GM19468 (cell line): ENCODE measurements at regions not wholly inside any gene's neighbourhood (a gene's known extent, or its start where the extent isn't known, plus 50 kb on each side); places are given as distances from the start of the nearest gene placed in this dataset.
"Not testable (repeated sequence)": the region's sequence is repeated elsewhere in the genome, so short reads cannot be mapped to it uniquely, and the experiment has no call there.

Source experiments
- ATAC-seq: cut with Tn5 transposase; IDR thresholded peaks from one replicate; pipeline ENCODE4 v1.9.1; 2021; ENCODE audit warnings: mild to moderate bottlenecking, moderate library complexity, moderate number of reproducible peaks; ENCODE audit not compliant: unreplicated experiment; ENCODE audit errors: extremely low read depth

DNA sequence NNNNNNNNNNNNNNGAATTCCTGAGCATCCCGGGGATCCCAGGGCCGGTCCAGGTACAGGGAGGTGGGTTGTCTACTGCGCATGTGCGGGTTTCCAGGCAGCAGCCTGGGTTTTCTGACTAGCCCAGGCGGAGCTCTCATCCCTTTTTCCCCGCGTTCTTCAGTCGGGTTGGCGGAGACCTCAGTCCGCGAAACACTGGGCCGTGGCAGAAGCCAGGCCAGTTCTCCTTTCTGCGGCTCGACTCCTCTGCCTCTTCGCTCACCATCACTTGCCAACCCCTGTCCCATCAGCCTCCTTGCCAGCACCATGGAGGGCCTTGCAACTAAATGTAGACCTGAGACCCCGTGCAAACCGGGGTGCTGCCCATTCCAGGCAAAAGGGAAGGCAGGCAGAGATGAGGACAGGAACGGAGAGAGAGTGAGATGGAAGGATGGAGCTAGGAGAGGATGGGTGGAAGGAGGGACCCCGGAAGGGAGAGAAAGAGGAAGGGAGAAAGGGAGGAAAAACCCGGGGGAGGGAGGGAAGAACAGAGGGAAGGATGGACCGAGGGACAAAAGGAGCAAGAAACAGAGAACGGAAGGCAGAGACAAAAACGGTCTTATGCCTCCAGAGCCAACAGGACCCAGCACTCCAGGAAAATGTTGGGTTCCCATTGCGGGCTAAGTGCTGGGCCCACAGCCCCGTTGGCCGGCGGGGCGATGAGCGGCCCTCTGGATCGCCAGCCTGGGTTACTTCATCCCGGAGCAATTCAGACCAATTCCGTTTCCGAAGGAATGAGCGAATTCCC lies 445.4 kb upstream of the DEFB115 start:
- peak; percentile 52 for ATAC-seq

DNA sequence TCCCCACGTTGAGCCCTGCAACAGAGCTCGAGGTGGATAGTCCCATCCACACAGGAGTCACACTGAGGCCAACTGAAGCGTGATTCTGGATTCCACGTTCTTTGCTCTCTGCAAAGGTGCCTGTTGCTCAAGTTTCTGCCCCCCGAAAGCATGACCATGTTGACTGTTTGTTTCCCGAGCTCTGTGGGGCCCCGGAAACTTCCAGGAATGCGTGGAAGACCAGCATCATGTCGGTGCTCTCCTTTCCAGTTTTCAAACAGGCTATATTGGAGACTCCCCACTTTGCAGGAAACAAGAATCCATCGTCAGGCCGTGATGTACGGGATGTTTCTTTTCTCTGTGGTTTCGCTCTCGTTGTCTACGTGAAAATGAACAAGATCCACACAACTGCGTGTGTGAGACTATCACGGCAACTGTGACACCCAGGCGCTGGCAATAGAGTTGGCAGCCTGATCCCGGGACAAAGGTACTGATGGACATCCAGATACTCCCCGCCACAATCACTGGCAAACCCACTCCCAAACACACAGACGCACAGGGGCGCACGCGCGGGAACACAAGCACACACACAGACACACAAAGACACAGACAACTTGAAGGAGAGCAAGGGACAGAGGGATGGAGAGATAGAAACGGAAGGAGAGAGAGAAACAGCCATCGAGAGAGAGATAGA lies 444.6 kb upstream of the DEFB115 start:
- ATAC-seq, result no peak

DNA sequence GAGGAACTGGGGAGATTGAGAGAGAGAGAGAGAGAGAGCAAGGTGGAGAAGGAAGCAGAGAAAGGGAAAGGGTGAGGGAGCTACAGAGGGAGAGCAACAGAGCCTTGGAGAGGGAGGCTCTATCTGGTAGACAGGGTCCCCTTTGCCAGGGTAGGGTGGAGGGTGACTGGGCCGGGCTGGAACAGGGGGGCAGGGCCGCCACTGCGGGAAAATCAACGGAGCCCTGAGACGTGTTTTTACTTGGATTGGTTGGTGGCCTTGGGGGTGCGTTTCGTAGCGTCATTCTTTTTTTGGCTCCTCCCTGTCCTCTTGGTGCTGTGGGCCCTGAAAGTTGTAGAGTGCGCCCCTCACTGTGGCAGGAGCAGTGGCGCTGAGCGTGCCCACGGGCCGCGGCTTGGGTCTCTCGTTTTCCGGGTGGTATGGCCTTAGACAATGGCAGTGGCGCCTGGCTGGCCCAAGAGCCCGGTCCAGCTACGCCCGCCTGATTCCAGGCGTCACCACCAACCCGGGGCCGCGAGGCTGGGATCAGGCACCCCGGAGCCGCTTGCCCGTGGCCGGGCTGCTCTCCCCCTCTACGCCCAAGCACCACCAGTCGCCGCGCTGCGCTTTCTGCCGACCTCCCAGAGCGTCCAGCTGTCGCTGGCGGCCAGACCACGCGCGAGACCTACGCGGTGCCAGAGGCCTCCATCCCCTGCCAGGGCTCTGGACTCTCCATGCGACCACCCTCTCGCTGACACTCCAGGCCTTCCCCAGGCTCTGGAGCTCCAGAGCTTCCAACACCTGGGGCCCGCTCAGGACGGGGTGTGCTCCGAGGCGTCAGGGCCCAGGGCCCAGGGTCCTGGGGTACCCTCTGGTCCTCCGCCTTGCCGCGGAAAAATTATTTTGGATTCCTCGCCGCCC lies 443.8 kb upstream of the DEFB115 start:
- ATAC-seq, result not testable (repeated sequence)

DNA sequence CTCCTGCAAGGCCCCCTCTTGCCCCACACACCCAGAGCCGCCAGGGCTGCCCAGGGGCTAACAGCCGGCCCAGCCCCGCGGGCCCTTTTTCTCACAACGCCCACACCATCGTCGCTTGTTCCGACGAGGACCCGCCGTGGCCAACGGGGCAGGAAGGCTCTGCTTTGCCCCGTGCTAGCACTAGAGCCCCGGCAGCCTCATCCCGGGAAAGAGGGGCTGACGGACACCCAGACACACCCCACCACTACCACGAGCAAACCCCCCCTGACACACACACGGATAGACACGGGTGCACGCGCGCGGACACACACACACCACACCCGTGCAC lies 443.2 kb upstream of the DEFB115 start:
- not testable (repeated sequence) for ATAC-seq

DNA sequence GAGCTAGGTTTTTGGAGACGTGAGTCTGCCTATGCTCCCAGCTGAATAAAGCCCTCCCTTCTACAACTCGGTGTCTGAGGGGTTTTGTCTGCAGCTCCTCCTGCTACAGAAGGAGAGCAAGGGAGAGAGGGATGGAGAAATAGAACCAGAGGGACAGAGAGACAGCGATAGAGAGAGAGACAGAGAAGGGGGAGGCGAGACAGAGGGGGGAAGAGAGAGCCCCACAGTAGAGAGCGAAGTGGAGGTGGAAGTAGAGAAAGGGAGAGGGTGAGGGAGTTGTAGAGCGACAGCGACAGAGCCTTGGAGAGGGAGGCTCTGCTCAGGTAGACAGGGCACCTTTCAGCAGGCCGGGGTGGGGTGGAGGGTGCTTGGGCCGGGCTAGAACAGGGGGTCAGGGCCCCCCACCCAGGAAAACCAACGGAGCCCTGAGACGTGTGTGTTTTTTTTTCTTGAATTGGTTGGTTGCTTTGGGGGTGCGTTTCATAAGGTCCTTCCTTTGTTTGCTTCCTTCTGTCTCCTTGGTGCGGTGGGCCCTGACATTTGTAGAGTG lies 442.4 kb upstream of the DEFB115 start:
- ATAC-seq, result not testable (repeated sequence)

DNA sequence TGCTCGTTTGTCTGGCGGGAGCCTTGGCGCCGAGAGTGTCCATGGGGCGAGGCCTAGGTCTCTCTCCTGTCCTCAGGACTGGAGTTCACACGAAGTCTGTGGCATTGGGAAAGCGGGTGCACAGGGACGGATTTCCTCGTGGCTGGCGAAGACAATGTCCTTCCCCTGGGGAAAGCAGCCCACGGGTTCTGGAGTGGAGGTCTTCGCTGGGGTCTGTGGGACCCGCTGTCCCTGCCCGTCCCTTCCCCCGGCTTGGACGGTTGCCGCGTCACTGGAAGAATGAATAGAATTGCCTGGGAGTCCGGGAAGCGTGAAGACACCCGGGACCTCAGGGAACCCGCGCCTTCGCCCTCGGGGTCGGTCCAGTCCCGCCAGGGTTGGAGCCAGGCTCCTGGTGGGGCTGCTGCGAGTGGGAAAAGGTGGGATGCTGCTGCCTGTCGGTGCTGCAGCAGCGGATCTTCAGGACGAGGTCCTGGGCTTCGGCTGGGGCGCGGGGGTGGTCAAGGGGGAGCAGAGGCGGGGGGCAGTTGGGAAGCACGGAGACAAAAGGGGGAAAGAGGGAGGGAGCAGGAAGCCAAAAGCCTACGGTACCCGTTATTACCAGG lies 441.8 kb upstream of the DEFB115 start:
- ATAC-seq, result no peak

DNA sequence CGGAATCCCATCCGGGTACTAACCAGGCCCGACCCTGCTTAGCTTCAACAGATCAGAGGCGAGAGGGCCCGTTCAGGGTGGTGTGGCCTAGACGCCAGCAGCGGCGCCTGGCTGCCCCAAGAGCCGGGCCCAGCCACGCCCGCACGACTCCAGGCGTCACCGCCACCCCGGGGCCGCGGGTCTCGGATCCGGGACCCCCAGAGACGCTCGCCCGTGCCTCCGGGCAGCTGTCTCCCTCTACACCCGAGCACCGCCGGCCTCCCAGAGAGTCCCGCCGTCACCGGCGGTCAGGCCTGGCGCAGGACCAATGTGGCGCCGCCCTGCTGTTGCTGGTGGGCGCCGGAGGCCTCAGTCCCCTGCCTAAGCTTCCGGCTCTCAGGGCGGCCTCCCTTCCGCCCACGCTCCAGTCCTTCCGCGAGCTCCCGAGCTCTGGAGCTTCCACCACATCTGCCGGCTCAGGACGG lies 441.2 kb upstream of the DEFB115 start:
- no peak for ATAC-seq

DNA sequence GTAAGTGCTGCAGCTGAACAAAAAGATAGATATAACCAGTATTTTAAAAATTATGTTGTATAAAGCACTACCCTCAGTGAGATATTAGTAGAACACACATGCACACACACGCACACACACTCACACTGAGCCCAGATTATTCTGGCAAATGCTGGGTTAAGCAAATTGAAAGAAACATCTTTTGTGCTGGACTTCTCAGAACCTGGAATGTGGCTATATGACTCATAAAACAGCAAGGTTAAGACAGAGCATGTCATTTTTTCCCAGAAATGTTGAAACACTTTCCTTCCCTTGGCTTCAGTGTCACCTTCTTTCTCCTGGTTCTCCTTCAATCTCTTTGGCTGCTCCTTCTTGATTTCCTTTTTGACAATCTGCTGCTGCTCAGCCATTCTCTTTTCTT lies 435.8 kb upstream of the DEFB115 start:
- ATAC-seq, result not testable (repeated sequence)

DNA sequence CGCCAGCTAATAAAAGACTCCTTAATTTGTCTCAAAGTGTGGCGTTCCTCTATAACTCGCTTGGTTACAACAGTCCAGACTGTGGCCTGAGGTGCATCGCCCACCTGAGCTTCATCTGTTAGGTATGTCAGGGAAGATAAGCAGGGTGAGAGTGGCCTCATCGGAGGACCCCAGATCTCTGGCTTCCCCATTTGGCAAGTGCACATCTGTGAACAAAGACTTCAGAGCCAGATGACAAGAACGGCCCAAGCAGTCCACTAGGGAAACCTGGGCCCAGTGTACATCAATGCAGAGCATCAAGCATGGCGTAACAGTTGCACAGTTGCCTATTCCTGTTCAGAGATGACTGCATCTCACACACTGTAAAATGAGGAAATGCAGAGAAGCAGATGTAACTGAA lies 432.8 kb upstream of the DEFB115 start:
- ATAC-seq, result not testable (repeated sequence)

DNA sequence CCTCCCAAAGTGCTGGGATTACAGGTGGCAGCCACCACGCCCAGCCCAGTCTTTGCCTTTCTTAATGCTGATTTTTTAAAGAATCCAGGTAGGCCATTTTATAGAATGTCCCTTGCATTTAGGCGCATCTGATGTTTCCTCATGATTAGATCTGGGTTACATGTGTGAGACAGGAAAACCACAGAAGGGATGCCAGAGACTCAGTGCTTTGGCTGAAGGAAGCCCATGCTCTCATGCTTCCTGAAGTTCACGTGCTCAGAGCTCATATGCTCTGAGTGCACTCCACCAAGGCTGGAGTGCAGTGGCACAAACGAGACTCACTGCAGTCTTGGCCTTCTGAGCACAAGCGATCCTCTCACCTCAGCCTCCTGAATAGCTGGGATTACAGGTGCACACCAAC lies 411.5 kb upstream of the DEFB115 start:
- ATAC-seq, result not testable (repeated sequence)

DNA sequence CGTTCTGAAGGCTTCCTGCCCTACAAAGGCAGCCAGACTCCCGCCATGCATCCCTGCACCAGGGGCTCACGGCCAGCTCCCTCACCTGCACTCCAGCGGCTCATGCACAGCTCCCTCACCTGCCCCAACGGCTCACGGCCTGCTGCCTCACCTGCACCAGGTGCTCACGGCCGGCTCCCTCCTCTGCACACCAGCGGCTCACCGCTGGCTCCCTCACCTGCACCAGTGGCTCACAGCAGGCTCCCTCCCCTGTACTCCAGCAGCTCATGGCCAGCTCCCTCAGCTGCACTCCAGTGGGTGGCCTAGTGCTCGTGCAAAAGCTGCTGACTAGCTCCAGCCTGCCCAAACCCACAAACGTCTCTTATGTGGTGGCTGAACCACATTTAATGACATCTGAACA lies 389.2 kb upstream of the DEFB115 start:
- not testable (repeated sequence) for ATAC-seq

DNA sequence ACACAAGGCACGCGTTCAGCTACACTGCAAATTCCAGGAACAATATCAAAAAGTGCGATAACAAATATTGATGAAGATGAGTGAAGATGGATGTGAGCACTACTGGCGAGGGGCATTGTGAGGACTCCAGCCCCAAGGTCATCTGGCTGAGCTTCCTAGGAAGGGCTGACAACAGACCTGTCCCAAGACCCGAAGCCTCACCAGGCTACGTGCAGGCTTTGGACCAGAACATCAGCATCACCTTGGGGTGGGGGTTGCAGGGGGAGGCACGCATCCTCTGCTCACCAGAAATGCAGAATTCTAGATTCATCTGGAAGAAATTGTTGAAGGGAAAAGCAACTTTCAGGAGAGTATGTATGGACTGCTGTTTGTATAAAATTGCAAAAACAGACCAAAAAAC lies 386.3 kb upstream of the DEFB115 start:
- ATAC-seq, result not testable (repeated sequence)

DNA sequence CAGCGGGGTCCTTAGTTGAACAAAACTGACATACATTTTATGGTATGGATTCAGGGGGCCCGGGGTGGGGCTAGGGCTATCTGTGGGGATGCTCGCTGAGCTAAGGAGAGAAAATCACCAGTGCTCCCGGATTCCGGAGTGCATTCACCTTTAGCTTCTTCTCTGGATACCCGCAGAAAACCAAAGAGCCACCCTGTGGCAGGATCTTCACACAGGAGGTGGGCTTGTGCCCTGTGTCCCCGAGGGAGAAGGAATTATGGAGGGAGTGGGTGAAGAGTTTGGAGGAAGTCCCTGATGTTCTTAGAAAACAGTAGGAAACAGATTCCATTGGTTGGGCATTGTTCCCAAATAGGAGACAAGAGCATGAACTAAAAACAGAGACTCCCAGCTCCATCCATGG lies 385.2 kb upstream of the DEFB115 start:
- not testable (repeated sequence) for ATAC-seq

DNA sequence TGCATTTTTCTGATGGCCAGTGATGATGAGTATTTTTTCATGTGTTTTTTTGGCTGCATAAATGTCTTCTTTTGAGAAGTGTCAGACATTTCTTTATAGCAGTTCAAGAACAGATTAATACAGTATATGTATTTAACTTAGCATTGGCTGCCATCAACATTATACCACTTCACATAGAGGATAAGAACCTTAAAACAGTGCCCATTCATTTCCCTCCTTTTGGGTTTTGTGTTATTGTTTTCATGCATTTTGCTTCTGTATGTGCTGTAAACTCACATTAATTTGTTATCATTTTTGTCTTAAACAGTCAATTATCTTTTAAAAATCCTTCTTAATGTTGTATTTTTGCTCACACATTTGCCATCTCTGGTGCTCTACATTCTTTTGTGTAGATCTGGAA lies 381.6 kb upstream of the DEFB115 start:
- ATAC-seq, result not testable (repeated sequence)

DNA sequence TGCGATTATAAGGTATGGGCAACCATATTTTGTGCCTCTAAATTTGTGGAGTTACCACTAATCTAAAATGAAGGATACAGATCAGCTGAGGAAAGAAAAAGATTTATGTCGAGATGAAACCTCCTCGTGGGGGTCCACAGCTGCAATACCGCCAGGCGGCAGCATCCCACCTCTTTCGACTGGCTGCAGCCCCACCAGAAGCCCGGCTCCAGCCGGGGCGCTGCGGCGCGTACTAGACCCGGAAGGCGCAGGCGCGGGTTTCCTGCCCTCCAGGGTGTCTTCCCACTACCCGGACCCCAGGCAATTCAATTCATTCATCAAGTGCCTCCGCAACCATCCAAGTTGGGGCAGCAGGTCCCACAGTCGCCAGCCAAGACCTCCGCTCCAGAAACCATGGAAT lies 366.1 kb upstream of the DEFB115 start:
- ATAC-seq, result not testable (repeated sequence)

DNA sequence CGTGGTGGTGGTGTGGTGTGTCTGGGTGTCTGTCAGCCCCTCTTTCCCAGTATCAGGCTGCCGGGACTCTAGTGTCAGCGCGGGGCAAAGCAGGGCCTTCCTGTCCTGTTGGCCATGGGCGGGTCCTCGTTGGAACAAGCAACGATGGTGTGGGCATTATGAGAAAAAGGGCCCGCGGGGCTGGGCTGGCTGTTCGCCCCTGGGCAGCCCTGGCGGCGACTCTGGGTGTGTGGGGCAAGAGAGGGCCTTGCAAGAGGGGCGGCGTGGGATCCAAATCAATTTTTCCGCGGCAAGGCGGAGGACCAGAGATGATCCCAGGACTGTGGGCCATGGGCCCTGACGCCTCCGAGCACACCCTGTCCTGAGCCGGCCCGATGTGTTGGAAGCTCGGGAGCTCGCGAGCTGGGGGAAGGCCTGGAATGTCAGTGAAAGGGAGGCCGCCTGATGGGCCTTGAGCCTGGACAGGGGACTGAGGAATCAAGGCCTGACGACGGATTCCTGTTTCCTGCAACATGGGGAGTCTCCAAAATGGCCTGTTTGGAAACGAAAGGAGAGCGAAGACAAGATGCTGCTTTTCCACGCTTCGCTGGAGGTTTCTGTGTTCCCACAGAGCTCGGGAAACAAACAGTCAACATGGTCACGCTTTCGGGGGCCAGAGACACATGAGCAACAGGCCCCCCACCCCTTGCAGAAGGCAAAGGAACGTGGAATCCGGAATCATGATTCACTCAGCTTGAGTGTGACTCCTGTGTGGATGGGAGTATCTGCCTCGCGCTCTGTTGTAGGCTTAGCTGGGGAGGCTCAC lies 364.7 kb upstream of the DEFB115 start:
- ATAC-seq, result no peak

DNA sequence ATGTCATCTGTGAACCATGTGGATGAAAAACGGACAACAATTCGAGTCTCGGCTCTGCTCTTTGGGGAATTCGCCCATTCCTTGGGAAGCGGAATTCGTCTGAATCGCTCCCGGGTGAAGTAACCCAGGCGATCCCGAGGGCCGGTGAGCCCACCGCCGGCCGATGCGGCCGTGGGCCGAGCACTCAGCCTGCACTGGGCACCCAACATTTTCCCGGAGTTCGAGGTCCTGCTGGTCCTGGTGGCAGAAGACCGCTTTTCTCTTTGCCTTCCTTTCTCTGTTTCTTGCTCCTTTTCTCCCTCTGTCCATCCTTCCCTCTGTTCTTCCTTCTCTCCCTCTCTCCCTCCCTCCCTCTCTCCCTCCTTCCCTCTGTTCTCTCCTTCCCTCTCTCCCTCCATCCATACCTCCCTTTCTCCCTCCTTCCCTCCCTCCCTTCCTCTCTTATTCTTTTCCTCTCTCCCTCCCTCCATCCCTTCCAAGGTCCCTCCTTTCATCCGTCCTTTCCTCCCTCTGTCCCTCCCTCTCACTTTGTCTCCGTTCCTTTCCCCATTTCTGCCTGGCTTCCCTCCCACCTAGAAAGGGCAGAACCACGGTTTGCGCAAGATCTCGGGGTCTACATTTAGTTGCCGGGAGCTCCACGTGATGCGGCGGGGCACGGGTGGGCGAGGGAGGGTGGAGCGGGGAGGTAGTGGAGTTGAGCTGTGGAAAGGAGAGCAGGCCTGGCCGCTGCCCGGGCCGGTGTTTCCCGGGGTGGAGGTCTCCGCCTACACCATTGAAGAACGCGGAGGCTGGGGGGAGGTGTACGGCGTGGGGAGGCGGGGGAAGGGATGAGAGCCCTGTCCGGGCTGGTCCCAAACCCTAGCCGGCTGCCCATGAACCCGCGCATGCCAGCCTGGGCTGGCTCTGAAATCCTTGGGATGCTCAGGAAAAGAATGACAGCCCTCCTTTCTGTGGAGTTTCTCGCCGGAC lies 363.8 kb upstream of the DEFB115 start:
- ATAC-seq, result not testable (repeated sequence)

DNA sequence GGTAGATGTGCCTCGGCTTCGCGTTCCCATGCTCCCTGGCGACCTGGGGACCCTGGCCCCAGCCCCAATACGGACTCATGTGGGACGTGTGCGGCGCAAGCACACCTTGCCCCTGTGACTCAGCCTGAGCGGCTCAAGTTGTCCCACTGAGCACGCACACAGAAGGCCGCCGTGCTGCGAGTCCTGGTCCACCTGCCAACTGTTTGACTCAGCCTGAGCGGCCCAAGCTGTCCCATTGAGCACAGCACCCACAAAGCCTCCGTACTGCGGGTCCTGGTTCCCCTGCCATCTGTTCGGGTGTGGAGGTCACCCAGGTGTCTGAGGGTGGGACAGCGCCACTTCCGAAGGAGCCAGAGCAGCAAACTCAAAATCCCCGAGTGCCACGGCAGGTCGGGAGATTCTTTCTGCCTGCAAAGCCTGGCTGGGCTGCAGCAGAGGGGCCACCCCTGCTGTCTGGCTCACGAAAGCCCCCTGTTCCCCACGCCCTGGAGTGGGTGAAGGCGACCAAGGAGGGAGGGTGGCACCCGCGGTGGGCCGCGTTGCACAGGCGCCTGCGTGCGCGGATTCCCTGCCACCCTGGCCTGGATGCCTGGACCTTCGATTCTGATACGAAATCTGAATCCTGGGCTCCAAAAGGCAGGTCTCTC lies 362.6 kb upstream of the DEFB115 start:
- not testable (repeated sequence) for ATAC-seq
